SH-SY5Y (cell line): ENCODE measurements at regions not wholly inside any gene's neighbourhood (a gene's known extent, or its start where the extent isn't known, plus 50 kb on each side); places are given as distances from the start of the nearest gene placed in this dataset.

Experiments used
- GATA2 ChIP-seq: IDR thresholded peaks from 2 replicates; pipeline ENCODE4 v1.6.1; 2011; ENCODE audit warnings: mild to moderate bottlenecking, low read depth, low read length
- GATA3 ChIP-seq: IDR thresholded peaks from 2 replicates; pipeline ENCODE4 v1.6.1; 2011; ENCODE audit warnings: low read depth, mild to moderate bottlenecking, low read length, moderate library complexity

- TF ChIP-seq GATA2 (no peak), GATA3 (no peak)
Measured at GRCh38 chr2:172214252-172214651, 111.6 kb upstream of the DLX2 start.

DNA sequence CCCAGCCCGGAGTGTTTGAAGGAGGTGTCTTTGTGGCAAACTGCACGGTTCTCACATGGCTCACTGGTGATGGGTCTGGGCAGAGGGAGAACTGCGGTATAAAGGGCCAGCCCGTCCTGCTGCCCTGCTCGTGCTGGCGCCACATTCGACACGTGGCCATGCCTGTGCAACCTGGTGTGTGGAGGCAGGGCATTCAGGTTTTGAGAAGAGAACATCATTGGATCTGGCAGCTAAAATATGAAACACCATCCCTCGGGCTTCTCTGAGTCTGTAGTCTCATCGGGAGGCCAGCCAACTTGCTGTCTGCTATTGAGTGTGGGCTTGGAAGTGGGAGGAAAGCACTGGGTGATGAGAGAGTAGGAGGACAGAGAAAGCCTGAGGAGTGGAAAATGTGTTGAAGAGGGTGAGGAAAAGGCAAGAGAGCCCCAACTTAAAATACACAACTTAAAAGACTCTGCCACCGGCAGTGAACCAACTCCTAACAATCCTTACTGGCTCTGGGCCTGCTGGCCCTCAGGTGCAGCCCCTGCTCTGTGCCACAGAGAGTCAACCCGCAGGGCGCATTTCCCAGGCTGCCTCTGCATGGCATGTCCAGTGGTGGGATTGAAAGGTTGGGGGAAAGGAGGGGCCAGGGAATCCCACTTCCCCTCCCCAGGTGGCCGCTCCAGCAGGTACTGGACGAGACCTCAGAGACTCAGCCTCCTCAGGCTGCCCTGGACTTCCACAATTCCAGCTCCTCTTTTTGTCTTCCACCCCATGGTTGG lies 112.7 kb upstream of the DLX2 start:
- TF ChIP-seq GATA3 (no peak), GATA2 (no peak)

DNA sequence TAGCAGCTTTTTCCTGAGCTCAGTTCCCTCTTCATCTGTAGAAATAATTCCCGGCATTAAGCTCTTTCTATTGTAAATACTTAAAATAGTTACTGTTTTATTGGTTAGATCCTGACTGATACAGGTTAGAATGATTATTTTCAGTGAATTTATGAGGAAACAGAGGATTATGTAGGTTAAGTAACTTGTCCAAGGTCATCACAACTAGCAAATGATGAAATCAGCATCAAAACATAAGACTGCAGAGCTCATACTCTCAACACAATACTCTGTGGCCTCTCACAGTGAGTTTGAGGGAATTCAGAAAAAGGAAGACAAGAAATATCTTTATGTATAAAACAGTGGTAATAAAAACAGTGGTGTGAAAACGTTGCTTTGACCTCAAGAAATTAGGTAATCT lies 113.2 kb upstream of the DLX2 start:
- TF ChIP-seq GATA2 (no peak), GATA3 (no peak)

- TF ChIP-seq GATA3 (no peak), GATA2 (no peak)
Measured at GRCh38 chr2:172216477-172216876, 113.8 kb upstream of the DLX2 start.

GRCh38 chr2:172219201-172219600 lies 116.5 kb upstream of the DLX2 start:
- TF ChIP-seq GATA2 (no peak), GATA3 (no peak)

- TF ChIP-seq GATA2 (no peak), GATA3 (no peak)
Measured at GRCh38 chr2:172220121-172220520, 117.4 kb upstream of the DLX2 start.

- TF ChIP-seq GATA2 (no peak), GATA3 (no peak)
Measured at GRCh38 chr2:172223601-172224054, 120.9 kb upstream of the DLX2 start.

GRCh38 chr2:172225786-172226185 lies 123.1 kb upstream of the DLX2 start:
- TF ChIP-seq GATA2 (no peak), GATA3 (no peak)

- TF ChIP-seq GATA2 (no peak), GATA3 (no peak)
Measured at GRCh38 chr2:172226244-172227061, 123.8 kb upstream of the DLX2 start.

- TF ChIP-seq GATA2, result no peak
- TF ChIP-seq GATA3, result no peak
Measured at GRCh38 chr2:172227719-172228118, 125.0 kb upstream of the DLX2 start.

DNA sequence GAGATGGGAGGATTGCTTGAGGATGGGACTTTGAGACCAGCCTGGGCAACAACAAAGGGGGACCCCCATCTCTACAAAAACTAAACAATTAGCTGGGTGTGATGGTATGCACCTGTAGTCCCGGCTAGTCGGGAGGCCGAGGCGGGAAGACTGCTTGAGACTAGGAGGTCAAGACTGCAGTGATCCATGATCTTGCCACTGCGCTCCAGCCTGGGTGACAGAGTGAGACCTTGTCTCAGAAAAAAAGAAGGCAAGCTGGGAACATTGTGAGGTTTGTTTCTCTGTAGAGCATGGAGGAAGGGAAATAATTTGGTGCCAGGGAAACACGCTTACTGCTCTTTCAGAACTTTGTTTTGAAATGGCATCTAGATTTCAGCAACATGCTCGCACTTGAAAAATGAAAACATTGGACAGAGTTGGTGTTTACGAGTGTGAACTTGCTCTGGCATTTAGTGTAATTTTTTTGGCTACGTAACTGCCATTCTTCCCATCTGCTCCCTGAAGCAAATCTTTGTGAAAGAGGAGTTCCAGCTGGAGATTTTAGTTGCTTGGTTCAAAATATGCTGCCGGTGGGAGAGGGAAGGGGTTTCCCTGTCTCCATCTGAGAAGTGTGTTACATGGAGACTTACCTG lies 125.6 kb upstream of the DLX2 start:
- TF ChIP-seq GATA2 (no peak), GATA3 (no peak)

DNA sequence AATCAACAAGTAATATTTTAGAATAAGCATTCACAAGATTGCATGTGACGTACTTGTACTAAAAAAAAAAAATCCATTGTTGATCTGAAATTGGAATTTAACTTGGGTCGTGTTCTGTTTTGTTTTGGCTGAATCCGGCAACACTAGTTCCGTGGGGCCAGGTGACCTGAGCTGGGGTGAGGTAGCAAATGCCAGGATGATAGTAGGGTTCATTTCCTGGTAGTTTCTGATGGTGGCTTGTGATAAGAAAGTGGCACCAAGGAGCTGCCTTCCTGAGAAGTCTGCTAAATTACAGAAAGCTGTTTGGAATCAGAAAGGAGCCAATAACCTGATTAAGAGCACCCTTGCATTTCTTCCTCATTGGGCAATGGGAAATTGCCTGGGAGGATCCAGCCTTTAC lies 126.4 kb upstream of the DLX2 start:
- no peak for TF ChIP-seq GATA2
- no peak for TF ChIP-seq GATA3

- TF ChIP-seq GATA2, result no peak
- TF ChIP-seq GATA3, result no peak
Measured at GRCh38 chr2:172230332-172230888, 127.7 kb upstream of the DLX2 start.

- no peak for TF ChIP-seq GATA3
- TF ChIP-seq GATA2, result no peak
Measured at GRCh38 chr2:172230889-172231401, 128.2 kb upstream of the DLX2 start.

- no peak for TF ChIP-seq GATA2
Measured at GRCh38 chr2:172231508-172231907, 128.8 kb upstream of the DLX2 start.
